Endodermal cell (in vitro differentiated cells): ENCODE measurements at regions not wholly inside any gene's neighbourhood (a gene's known extent, or its start where the extent isn't known, plus 50 kb on each side); places are given as distances from the start of the nearest gene placed in this dataset.

Experiments used
- DNase-seq: peaks from one replicate; pipeline ENCODE4 v3.0.0-alpha.2; 2017
- H3K27ac ChIP-seq: 2 replicates; pipeline ENCODE4 v1.5.1; 2013; ENCODE audit warnings: mild to moderate bottlenecking, low read depth, low read length, moderate library complexity
- H3K27me3 ChIP-seq: 2 replicates; pipeline ENCODE4 v1.6.1; 2013; ENCODE audit warnings: mild to moderate bottlenecking, low read length, moderate library complexity; ENCODE audit not compliant: insufficient read depth, control insufficient read depth, poor library complexity, severe bottlenecking
- H3K36me3 ChIP-seq: 2 replicates; pipeline ENCODE4 v1.7.0; 2013; ENCODE audit warnings: mild to moderate bottlenecking, low read length, moderate library complexity; ENCODE audit not compliant: control insufficient read depth, insufficient read depth
- H3K4me1 ChIP-seq: one replicate; pipeline ENCODE4 v1.7.0; 2013; ENCODE audit warnings: low read length; ENCODE audit not compliant: control insufficient read depth, insufficient read depth
- H3K4me3 ChIP-seq: 2 replicates; pipeline ENCODE4 v1.5.1; 2013; ENCODE audit warnings: mild to moderate bottlenecking, low read length, moderate library complexity
- H3K9ac ChIP-seq: 2 replicates; pipeline ENCODE4 v1.6.1; 2013; ENCODE audit warnings: mild to moderate bottlenecking, low read length, moderate library complexity; ENCODE audit not compliant: poor library complexity, severe bottlenecking; ENCODE audit errors: extremely low read depth
- H3K9me3 ChIP-seq: 2 replicates; pipeline ENCODE4 v1.6.1; 2013; ENCODE audit warnings: mild to moderate bottlenecking, low read length, moderate library complexity; ENCODE audit not compliant: control insufficient read depth
- H3K27ac Mint-ChIP-seq: 2 replicates; pipeline ENCODE4 v1.8.0; 2020; ENCODE audit warnings: mixed read lengths
- H3K27me3 Mint-ChIP-seq: 2 replicates; pipeline ENCODE4 v1.8.0; 2021; ENCODE audit warnings: mild to moderate bottlenecking, mixed read lengths; ENCODE audit not compliant: insufficient read depth
- H3K36me3 Mint-ChIP-seq: 2 replicates; pipeline ENCODE4 v1.8.0; 2020; ENCODE audit warnings: low read depth, mixed read lengths
- H3K4me1 Mint-ChIP-seq: 2 replicates; pipeline ENCODE4 v1.8.0; 2020; ENCODE audit warnings: mixed read lengths
- H3K4me3 Mint-ChIP-seq: 2 replicates; pipeline ENCODE4 v1.8.0; 2020; ENCODE audit warnings: mild to moderate bottlenecking, moderate library complexity, mixed read lengths
- H3K9me3 Mint-ChIP-seq: 2 replicates; pipeline ENCODE4 v1.8.0; 2020; ENCODE audit warnings: mild to moderate bottlenecking, mixed read lengths
- CTCF ChIP-seq: fragments of 200-600 bp; sonication (generic); conservative IDR thresholded peaks from 2 replicates; pipeline ENCODE4 v1.5.0; 2021; ENCODE audit warnings: antibody characterized with exemption, mild to moderate bottlenecking
- WGBS, 2 experiments: methylation state at CpG; one replicate each; pipeline versions ENCODE4 v1.1.5 to v1.1.7; 2013; ENCODE audit warnings: missing lambda C conversion rate in 2 of 2, mixed read lengths in 1 of 2; ENCODE audit not compliant: insufficient coverage in 1 of 2, insufficient read length in 1 of 2; 5-methylcytosine and 5-hydroxymethylcytosine counted together

DNA sequence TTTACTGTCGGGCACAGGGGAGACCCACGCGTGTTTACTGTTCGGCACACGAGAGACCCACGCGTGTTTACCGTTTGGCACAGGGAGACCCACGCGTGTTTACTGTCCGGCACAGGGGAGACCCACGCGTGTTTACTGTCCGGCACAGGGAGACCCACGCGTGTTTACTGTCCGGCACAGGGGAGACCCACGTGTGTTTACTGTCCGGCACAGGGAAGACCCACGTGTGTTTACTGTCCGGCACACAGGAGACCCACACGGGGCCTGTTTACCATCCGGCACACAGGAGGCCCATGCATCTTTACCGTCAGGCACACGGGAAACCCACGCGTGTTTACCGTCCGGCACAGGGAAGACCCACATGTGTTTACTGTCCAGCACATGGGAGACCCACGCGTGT lies 525.1 kb downstream of the BRD1 start:
- no peaks in the 10 kb centered on the region for H3K4me1 Mint-ChIP-seq
- Histone ChIP-seq H3K9me3 (no peaks in the 10 kb centered on the region), H3K36me3 (no peaks in the 10 kb centered on the region), H3K4me1 (no peaks in the 10 kb centered on the region), H3K4me3 (no peak overlapping the region), H3K27me3 (no peaks in the 10 kb centered on the region), H3K9ac (no peak overlapping the region), H3K27ac (no peak overlapping the region)
- no peaks in the 10 kb centered on the region for H3K27me3 Mint-ChIP-seq
- no peaks in the 10 kb centered on the region for H3K36me3 Mint-ChIP-seq
- DNase-seq, result no peak
- 92 to 93% methylated on average over 31 of the region's 31 CpGs for WGBS, 2 experiments
- no peaks in the 10 kb centered on the region for H3K9me3 Mint-ChIP-seq
- TF ChIP-seq CTCF, result no peak
- no peak overlapping the region for H3K27ac Mint-ChIP-seq
- no peak overlapping the region for H3K4me3 Mint-ChIP-seq

DNA sequence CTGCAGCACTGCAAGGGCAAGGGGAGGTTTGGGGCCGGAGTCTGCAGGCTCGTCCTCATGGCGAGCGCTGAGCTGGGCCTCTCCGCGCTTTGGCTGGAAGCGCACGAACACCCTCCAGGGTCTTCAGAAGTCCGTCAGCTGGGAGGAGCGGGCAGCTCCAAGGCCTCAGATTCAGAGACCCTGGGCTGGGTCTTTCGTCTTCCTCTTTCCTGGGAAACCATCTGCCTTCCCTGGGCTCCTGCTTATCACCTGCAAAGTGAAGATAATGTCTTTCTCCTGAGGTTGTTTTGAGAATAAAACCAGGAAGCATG lies 525.6 kb downstream of the BRD1 start:
- no peaks in the 10 kb centered on the region for H3K9me3 ChIP-seq
- DNase-seq, result no peak
- H3K9ac ChIP-seq, result no peak overlapping the region
- H3K4me1 Mint-ChIP-seq, result no peaks in the 10 kb centered on the region
- no peaks in the 10 kb centered on the region for H3K36me3 Mint-ChIP-seq
- no peaks in the 10 kb centered on the region for H3K27me3 ChIP-seq
- no peaks in the 10 kb centered on the region for H3K9me3 Mint-ChIP-seq
- no peak overlapping the region for H3K27ac ChIP-seq
- no peaks in the 10 kb centered on the region for H3K36me3 ChIP-seq
- no peaks in the 10 kb centered on the region for H3K4me1 ChIP-seq
- no peak for TF ChIP-seq CTCF
- 92 to 96% methylated on average over 11 of the region's 11 CpGs for WGBS, 2 experiments
- no peak overlapping the region for H3K27ac Mint-ChIP-seq
- no peaks in the 10 kb centered on the region for H3K27me3 Mint-ChIP-seq
- H3K4me3 ChIP-seq, result no peak overlapping the region
- no peak overlapping the region for H3K4me3 Mint-ChIP-seq

GRCh38 chr22:49301398-49302149 lies 526.1 kb downstream of the BRD1 start:
- H3K9ac ChIP-seq, result no peak overlapping the region
- H3K36me3 ChIP-seq, result no peaks in the 10 kb centered on the region
- no peak overlapping the region for H3K4me3 Mint-ChIP-seq
- H3K9me3 Mint-ChIP-seq, result no peaks in the 10 kb centered on the region
- no peaks in the 10 kb centered on the region for H3K36me3 Mint-ChIP-seq
- DNase-seq, result peak; percentile 43
- H3K4me1 Mint-ChIP-seq, result no peaks in the 10 kb centered on the region
- TF ChIP-seq CTCF, result no peak
- WGBS, 2 experiments, result 88 to 93% methylated on average over 23 to 37 of the region's 37 CpGs
- H3K4me1 ChIP-seq, result no peaks in the 10 kb centered on the region
- no peaks in the 10 kb centered on the region for H3K27me3 Mint-ChIP-seq
- H3K27ac Mint-ChIP-seq, result no peak overlapping the region
- no peaks in the 10 kb centered on the region for H3K27me3 ChIP-seq
- no peaks in the 10 kb centered on the region for H3K9me3 ChIP-seq
- no peak overlapping the region for H3K27ac ChIP-seq
- H3K4me3 ChIP-seq, result no peak overlapping the region
